ENCODE measurements at regions not wholly inside any gene's neighbourhood (a gene's known extent, or its start where the extent isn't known, plus 50 kb on each side); places are given as distances from the start of the nearest gene placed in this dataset.
"Not testable (repeated sequence)": the region's sequence is repeated elsewhere in the genome, so short reads cannot be mapped to it uniquely, and the experiment has no call there.

DNA sequence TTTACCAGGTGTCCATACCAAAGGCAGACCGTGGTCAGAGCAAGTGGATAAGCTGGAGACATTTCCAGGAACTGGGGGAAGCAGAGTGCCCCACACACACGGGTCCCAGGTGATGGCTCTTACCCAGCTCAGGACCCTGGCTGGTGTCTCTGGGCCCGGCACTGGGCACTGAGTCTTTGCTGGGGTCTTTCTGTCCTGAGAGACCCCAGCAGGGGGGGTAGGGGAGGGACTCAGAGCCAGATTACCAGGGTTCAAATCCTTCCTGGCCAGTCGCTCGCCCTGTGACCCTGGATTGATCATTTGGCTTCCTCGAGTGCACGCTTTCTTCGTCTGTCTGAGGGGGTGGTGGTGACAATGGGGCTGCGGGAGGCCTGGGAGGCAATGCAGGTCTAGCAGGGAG lies 95.7 kb downstream of the PLXNA1 start:
- TF ChIP-seq CTCF (conservative IDR thresholded peaks at IDR 0.05) = no peak
- no peak overlapping the region for H3K27ac ChIP-seq

GRCh38 chr3:127079211-127079610 lies 96.3 kb downstream of the PLXNA1 start:
- H3K27ac ChIP-seq = no peak overlapping the region
- TF ChIP-seq CTCF (conservative IDR thresholded peaks at IDR 0.05) = no peak

DNA sequence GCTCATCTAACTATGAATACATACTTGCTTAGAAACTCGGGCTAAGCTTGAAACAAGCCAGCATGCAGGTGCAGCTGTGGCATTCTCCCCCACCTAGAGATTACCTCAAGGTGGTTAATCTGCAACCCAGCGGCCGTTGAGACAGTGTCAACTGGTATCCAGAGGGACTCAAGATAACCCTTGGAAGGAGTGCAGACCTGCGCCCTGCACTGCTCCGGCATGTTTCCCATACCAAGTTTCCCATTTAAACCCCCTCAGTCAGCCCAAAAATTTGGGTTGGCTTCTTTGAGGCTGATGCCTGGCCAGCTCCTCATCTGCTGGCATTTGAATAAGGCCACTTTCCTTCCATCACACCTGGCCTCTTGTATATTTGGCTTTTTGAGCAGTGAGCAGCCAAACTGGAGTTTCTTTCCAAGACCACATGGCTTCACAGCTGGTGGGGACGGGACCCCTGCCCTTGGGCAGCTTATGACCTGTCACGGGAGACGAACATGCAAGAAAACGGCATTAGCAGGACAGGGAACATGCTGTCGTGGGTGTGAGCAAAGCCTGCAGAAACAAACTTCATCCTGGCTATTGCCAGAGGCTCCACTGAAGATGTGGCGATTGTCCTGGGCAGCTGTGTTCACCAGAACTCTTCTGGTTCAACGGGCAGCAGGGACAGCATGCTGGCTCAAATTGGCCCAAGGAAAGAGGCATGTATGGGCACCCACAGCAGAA lies 98.2 kb downstream of the PLXNA1 start:
- no peak for TF ChIP-seq CTCF (conservative IDR thresholded peaks at IDR 0.05)
- no peak overlapping the region for H3K27ac ChIP-seq

- TF ChIP-seq CTCF (conservative IDR thresholded peaks at IDR 0.05) = no peak
- no peak overlapping the region for H3K27ac ChIP-seq
Observed at GRCh38 chr3:127082066-127082465, 99.2 kb downstream of the PLXNA1 start.

DNA sequence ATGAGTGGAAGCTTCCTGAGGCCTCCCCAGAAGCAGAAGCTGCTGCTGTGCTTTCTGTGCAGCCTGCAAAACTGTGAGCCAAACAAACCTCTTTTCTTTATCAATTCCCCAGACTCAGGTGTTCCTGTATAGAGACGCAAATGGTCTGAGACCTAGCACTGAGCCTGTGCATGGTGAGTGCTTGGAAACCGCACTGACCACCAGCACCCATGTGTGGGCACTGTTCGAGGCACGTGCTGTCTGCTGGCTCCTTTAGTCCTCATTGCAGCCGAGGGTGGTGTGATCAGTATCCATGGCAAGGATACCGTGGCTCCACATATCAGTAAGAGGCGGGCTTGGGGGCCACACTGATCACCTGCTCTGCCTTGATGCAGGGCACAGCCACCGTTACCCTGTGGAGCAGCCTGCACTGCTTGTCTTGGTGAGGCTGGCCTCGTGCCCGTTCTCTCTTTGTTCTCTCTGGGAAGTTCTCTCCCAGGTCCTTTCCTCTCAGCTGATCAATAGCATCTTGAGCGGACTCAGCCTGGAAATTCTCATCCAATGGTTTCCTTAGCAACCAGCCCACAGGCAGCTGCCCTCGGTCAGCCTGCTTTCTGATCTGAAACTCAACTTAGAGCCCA lies 101.0 kb downstream of the PLXNA1 start:
- TF ChIP-seq CTCF (conservative IDR thresholded peaks at IDR 0.05) = no peak
- no peak overlapping the region for H3K27ac ChIP-seq

- no peak overlapping the region for H3K27ac ChIP-seq
- no peak for TF ChIP-seq CTCF (conservative IDR thresholded peaks at IDR 0.05)
Observed at GRCh38 chr3:127084401-127084990, 101.6 kb downstream of the PLXNA1 start.

DNA sequence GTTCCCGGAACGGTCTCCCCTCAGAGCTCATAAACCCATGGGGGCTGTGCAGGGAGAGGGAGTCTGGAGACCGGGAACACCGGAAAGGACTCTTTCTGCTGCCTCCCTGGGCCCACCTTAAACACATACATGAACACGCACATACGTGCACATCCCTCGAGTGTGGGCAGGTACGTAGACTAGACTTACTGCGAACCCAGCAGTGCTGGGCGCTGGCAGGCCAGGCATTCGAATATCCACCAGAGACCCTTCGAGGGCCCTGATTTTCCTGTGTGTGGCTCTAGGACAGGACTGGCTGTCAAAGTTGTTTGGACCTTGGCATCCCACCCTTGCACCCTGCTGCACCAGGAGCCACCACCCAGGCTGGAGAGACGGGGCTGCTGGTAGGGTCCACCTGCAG lies 102.7 kb downstream of the PLXNA1 start:
- TF ChIP-seq CTCF (conservative IDR thresholded peaks at IDR 0.05) = no peak

DNA sequence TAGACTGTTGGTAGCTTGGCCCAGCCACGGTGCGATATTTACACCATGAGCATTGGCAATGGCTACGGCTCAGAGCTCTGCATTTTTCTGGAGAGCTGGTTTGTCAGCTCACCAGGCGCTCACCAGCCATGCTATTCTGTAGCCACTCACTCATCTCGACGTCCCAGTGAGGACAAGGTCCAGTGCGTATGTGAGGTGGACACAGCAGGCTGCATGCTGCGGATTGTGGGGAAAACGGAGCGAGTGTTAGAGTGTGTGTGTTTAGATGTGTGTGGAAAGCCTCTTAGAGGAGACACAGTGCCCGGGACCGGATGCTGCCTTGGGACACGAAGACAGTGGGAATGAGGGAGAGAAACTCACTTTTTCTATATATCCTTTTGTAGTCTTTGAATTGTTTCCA lies 103.7 kb downstream of the PLXNA1 start:
- H3K27ac ChIP-seq = not testable (repeated sequence)

More for the DNA sequence above, 102.7 kb downstream of the PLXNA1 start:
- no peak overlapping the region for H3K27ac ChIP-seq
